Mucosa of rectum (tissue), 2 donors: ENCODE measurements at regions not wholly inside any gene's neighbourhood (a gene's known extent, or its start where the extent isn't known, plus 50 kb on each side); places are given as distances from the start of the nearest gene placed in this dataset.

Source experiments
- H3K27ac ChIP-seq, 2 donors: one replicate each; pipeline ENCODE4 v1.7.0; 2013; ENCODE audit warnings: inconsistent platforms in 2 of 2, low read depth in 2 of 2, low read length in 2 of 2
- H3K27me3 ChIP-seq, 2 donors: one replicate each; pipeline ENCODE4 v1.7.0; 2013; ENCODE audit warnings: low read length in 2 of 2; ENCODE audit not compliant: control insufficient read depth in 2 of 2, insufficient read depth in 2 of 2
- H3K36me3 ChIP-seq, 2 donors: one replicate each; pipeline ENCODE4 v1.7.0; 2013; ENCODE audit warnings: low read length in 2 of 2; ENCODE audit not compliant: control insufficient read depth in 2 of 2, insufficient read depth in 2 of 2
- H3K4me1 ChIP-seq, 2 donors: one replicate each; pipeline ENCODE4 v1.7.0; 2013; ENCODE audit warnings: low read length in 2 of 2, mild to moderate bottlenecking in 1 of 2; ENCODE audit not compliant: control insufficient read depth in 2 of 2, insufficient read depth in 2 of 2
- H3K4me3 ChIP-seq, 2 donors: one replicate each; pipeline ENCODE4 v1.7.0; 2013; ENCODE audit warnings: low read length in 2 of 2
- H3K9ac ChIP-seq, 2 donors: one replicate each; pipeline ENCODE4 v1.7.0; 2013; ENCODE audit warnings: low read length in 2 of 2, low read depth in 1 of 2, mild to moderate bottlenecking in 1 of 2
- H3K9me3 ChIP-seq, 2 donors: one replicate each; pipeline ENCODE4 v1.7.0; 2013; ENCODE audit warnings: low read length in 2 of 2; ENCODE audit not compliant: control insufficient read depth in 2 of 2
- donor health status: healthy.
- donor health status: Normal muscosa, but diverticular disease.

DNA sequence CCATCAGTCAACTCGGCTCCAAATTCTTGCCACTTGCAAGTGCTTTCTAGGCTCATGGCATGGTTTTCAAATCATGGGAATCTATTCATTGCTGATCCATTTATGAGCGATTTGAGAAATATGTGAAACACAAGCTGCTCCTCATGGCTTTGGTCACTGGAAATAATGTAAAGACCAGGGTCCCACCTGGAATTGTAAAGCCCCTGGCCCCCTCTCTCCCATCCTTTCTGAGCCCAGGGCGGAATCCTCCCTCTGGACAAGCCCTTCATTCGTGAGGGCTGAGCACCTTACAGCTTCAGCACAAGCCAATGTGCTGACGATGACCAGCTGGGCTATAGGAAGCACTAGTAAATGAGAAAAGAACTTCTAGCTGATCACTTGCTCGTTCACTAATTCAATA lies 96.0 kb downstream of the RNASET2 start:
- Histone ChIP-seq H3K27me3 (peaks cover 27% of the 10 kb centered on the region in 2 donors), H3K9me3 (no peaks in the 10 kb centered on the region), H3K36me3 (no peaks in the 10 kb centered on the region), H3K9ac (no peak overlapping the region), H3K4me1 (peaks cover 0 to 2% of the 10 kb centered on the region in 2 donors), H3K27ac (no peak overlapping the region), H3K4me3 (no peak overlapping the region)

GRCh38 chr6:166855416-166855815 lies 100.9 kb downstream of the RNASET2 start:
- no peak overlapping the region for H3K4me3 ChIP-seq
- no peak overlapping the region for H3K9ac ChIP-seq

DNA sequence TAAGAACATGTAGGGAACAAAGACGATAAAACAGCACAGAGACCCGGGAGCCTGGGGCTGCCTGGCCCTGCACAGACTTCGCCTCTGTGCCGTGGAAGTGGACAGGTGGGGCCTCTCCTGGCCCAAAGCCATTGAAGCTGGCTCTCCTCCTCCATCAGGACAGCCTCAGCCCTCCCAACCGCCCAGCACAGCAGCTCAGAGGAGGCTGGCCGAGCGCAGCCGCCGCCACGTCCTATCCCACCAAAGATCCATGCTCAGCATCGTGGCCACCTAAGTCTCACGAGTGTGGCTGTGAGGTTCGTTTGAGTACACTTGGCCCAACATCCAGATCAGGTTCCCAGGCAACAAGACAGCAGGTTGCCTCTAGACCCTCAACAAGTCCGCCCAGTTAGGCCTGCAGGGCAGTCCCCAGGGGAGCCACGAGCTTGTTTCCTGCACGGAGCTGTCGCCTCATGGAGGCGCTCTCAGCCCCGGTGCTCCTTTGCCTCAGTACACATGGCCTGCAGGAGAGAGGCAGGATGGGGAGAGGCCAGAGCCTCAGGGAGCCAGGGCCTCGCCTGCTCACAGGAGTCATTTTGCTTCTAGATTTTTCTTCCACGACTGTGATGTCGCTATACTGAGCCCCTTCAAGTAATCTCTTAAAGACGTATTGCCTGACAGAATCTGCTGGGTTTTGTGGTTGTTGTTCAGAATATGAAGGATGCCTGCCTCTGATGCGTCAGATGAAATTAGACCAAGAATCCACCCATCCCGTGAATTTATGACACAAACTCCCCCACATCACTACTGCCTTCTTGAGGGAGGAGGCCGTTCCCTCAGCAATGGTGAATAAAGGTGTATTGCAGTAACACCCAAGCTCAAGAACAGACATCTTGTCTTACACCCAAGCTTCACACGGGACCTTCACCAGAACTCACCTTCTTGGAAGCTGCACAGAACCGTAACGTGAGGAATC lies 102.7 kb downstream of the RNASET2 start:
- H3K4me1 ChIP-seq = no peaks in the 10 kb centered on the region
- no peaks in the 10 kb centered on the region for H3K27me3 ChIP-seq
- no peak overlapping the region for H3K9ac ChIP-seq
- H3K4me3 ChIP-seq = no peak overlapping the region
- no peaks in the 10 kb centered on the region for H3K9me3 ChIP-seq
- no peaks in the 10 kb centered on the region for H3K36me3 ChIP-seq
- no peak overlapping the region for H3K27ac ChIP-seq

More at GRCh38 chr6:166855416-166855815, 100.9 kb downstream of the RNASET2 start:
- no peak overlapping the region for H3K27ac ChIP-seq
- H3K9me3 ChIP-seq = no peaks in the 10 kb centered on the region
- H3K27me3 ChIP-seq = peaks cover 3 to 7% of the 10 kb centered on the region in 2 donors
- H3K36me3 ChIP-seq = no peaks in the 10 kb centered on the region
- no peaks in the 10 kb centered on the region for H3K4me1 ChIP-seq

- Histone ChIP-seq H3K27ac (no peak overlapping the region), H3K27me3 (no peaks in the 10 kb centered on the region), H3K9me3 (no peaks in the 10 kb centered on the region), H3K4me3 (no peak overlapping the region), H3K4me1 (no peaks in the 10 kb centered on the region), H3K36me3 (no peaks in the 10 kb centered on the region), H3K9ac (no peak overlapping the region)
Measured at GRCh38 chr6:166852451-166852975, 103.8 kb downstream of the RNASET2 start.

DNA sequence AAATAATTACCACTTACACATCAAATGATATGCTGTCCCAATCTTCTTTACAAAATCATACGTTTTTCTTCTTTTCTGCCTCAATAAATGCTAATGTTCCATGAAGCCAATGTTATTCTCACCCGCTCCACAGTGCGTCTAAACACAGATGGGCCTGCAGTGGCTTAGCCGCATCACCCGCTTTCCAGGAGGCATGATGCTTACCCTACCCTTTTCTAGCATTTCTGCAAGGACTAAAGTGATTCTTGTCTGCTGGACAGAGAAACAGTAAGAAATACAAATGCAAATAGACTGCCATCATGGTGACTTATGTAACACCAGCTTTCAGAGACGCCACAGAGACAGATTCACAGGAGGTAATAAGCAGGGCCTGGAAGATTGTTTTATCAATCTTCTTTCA lies 104.4 kb downstream of the RNASET2 start:
- Histone ChIP-seq H3K9ac (no peak overlapping the region), H3K9me3 (no peaks in the 10 kb centered on the region), H3K27me3 (no peaks in the 10 kb centered on the region), H3K4me1 (no peaks in the 10 kb centered on the region), H3K36me3 (no peaks in the 10 kb centered on the region), H3K4me3 (no peak overlapping the region), H3K27ac (no peak overlapping the region)

- H3K36me3 ChIP-seq = no peaks in the 10 kb centered on the region
- H3K4me1 ChIP-seq = no peaks in the 10 kb centered on the region
- no peaks in the 10 kb centered on the region for H3K27me3 ChIP-seq
- H3K9me3 ChIP-seq = no peaks in the 10 kb centered on the region
- no peak overlapping the region for H3K4me3 ChIP-seq
- H3K27ac ChIP-seq = no peak overlapping the region
- H3K9ac ChIP-seq = no peak overlapping the region
Measured at GRCh38 chr6:166851426-166851825, 104.9 kb downstream of the RNASET2 start.

DNA sequence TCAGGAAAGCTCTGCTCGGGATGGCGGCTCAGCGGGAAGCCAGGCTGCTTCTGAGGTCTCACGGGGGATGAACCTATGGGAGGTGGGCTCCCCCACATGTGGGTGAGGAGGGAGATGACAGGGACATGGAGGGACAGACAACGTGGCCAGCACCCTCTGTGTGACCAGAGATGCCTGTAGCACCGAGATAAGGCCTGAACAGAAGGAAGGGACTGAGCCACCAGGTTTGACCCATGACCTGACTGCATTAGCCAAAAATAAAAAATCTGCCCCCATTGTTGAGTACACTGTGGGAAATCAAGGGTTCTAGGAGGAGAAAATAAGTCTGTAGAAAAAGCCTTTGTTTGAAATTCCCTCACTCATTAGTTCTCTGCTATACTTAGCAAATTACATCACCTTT lies 105.7 kb downstream of the RNASET2 start:
- Histone ChIP-seq H3K36me3 (no peaks in the 10 kb centered on the region), H3K27me3 (no peaks in the 10 kb centered on the region), H3K27ac (no peak overlapping the region), H3K9me3 (no peaks in the 10 kb centered on the region), H3K4me1 (no peaks in the 10 kb centered on the region), H3K4me3 (no peak overlapping the region), H3K9ac (no peak overlapping the region)

DNA sequence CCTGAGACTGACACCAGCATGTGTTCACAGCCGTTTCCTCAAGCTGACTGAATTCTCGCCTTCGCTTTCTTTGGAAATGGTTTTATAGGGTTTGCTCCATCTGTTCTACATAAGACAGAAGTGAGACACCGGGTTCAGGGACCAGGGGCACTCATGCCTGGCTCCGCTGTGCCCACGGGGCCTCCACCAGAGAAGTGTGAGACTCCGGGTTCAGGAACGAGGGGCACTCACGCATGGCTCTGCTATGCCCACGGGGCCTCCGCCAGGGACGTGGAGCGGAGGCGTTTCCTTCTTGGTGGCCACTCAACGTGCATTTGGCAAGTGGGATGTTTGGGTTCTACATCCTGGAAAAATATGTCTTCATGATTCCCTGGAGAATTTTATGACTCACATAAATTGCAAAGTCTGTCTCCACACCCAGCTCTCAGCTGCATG lies 106.6 kb downstream of the RNASET2 start:
- H3K27me3 ChIP-seq = no peaks in the 10 kb centered on the region
- no peak overlapping the region for H3K4me3 ChIP-seq
- H3K27ac ChIP-seq = no peak overlapping the region
- no peaks in the 10 kb centered on the region for H3K4me1 ChIP-seq
- no peaks in the 10 kb centered on the region for H3K36me3 ChIP-seq
- H3K9ac ChIP-seq = no peak overlapping the region
- H3K9me3 ChIP-seq = no peaks in the 10 kb centered on the region

GRCh38 chr6:166848979-166849748 lies 107.2 kb downstream of the RNASET2 start:
- no peak overlapping the region for H3K4me3 ChIP-seq
- H3K9me3 ChIP-seq = no peaks in the 10 kb centered on the region
- no peaks in the 10 kb centered on the region for H3K27me3 ChIP-seq
- H3K9ac ChIP-seq = no peak overlapping the region
- H3K27ac ChIP-seq = no peak overlapping the region
- no peaks in the 10 kb centered on the region for H3K4me1 ChIP-seq
- H3K36me3 ChIP-seq = no peaks in the 10 kb centered on the region
